ENCODE measurements at regions not wholly inside any gene's neighbourhood (a gene's known extent, or its start where the extent isn't known, plus 50 kb on each side); places are given as distances from the start of the nearest gene placed in this dataset.

GRCh38 chr5:85263125-85263524 is 878.4 kb upstream of the EDIL3 start:
- Histone ChIP-seq H2AK5ac (ENCODE audit: insufficient read length, low read length) (no peak overlapping the region), H3K56ac (ENCODE audit: insufficient read length, low read depth, low read length) (no peak overlapping the region), H3K27ac (ENCODE audit: insufficient read length, low read depth, low read length) (no peak overlapping the region), H3K18ac (ENCODE audit: insufficient read length, low read depth, low read length) (no peak overlapping the region), H3K9me3 (ENCODE audit: control insufficient read depth, low read depth, low read length) (no peaks in the 10 kb centered on the region), H2BK120ac (ENCODE audit: low read depth, low read length, poor library complexity, severe bottlenecking) (no peak overlapping the region), H2BK5ac (ENCODE audit: insufficient read length, low read length) (no peak overlapping the region), H3K23ac (ENCODE audit: insufficient read length, low read depth, low read length) (no peak overlapping the region), H3K14ac (ENCODE audit: insufficient read depth, low read length) (no peak overlapping the region), H2BK20ac (ENCODE audit: low read depth, low read length, poor library complexity, severe bottlenecking) (no peak overlapping the region), H4K8ac (replicated peaks; ENCODE audit: insufficient read length, low read depth, low read length) (no peak overlapping the region), H3K9ac (ENCODE audit: extremely low read depth, insufficient read length, low read length) (no peak overlapping the region), H2BK12ac (ENCODE audit: insufficient read length, low read depth, low read length) (no peak overlapping the region), H4K91ac (ENCODE audit: insufficient read length, low read depth, low read length) (no peak overlapping the region), H2AFZ (ENCODE audit: low read length) (no peak overlapping the region), H3K23me2 (ENCODE audit: insufficient read length, low read depth, low read length, poor library complexity, severe bottlenecking) (no peaks in the 10 kb centered on the region), H2BK15ac (ENCODE audit: low read depth, low read length) (no peak overlapping the region), H3K4me1 (ENCODE audit: insufficient read depth, low read length) (no peaks in the 10 kb centered on the region), H4K20me1 (ENCODE audit: control insufficient read depth, insufficient read depth, insufficient read length) (no peaks in the 10 kb centered on the region), H4K5ac (ENCODE audit: insufficient read length, low read depth, low read length) (no peak overlapping the region), H3T11ph (ENCODE audit: low read length) (no peak overlapping the region), H3K4me2 (ENCODE audit: insufficient read depth, insufficient read length, low read length) (no peak overlapping the region), H3K79me2 (ENCODE audit: insufficient read depth, low read length) (no peaks in the 10 kb centered on the region), H3K79me1 (ENCODE audit: insufficient read depth, low read depth, low read length, poor library complexity, severe bottlenecking) (no peaks in the 10 kb centered on the region), H3K4ac (ENCODE audit: low read depth, low read length) (no peak overlapping the region), H3K27me3 (ENCODE audit: insufficient read depth, low read length) (no peaks in the 10 kb centered on the region)
- no peak overlapping the region for H3K27ac Mint-ChIP-seq
- no peaks in the 10 kb centered on the region for H3K4me1 Mint-ChIP-seq
- no peaks in the 10 kb centered on the region for H3K36me3 Mint-ChIP-seq (ENCODE audit: insufficient read depth in 1 of 3, low read depth in 3 of 3)
- no peaks in the 10 kb centered on the region for H3K27me3 Mint-ChIP-seq (ENCODE audit: low read depth)
- H3K9me3 Mint-ChIP-seq: no peaks in the 10 kb centered on the region
- no CpG with 5 or more reads among the region's 2 CpGs for WGBS (ENCODE audit: extremely low coverage, insufficient read length, low lambda C conversion rate)
- no peak overlapping the region for H3K4me3 Mint-ChIP-seq
- TF ChIP-seq CTCF (conservative IDR thresholded peaks at IDR 0.05): no peak
- DNase-seq: no peak

All from H9 (cell line).